ENCODE measurements at regions not wholly inside any gene's neighbourhood (a gene's known extent, or its start where the extent isn't known, plus 50 kb on each side); places are given as distances from the start of the nearest gene placed in this dataset.

- CTCF ChIA-PET: no interaction called here
- no peaks in the 10 kb centered on the region for H3K79me2 ChIP-seq (ENCODE audit: insufficient read depth)
- H3K4me3 ChIP-seq (ENCODE audit: low read depth in 2 of 2, low read length in 1 of 2): no peak overlapping the region
- H3K9ac ChIP-seq: no peak overlapping the region
- DNase-seq: no peak
- no peaks in the 10 kb centered on the region for H4K20me1 ChIP-seq (ENCODE audit: insufficient read depth)
- H3K9me2 ChIP-seq: no peaks in the 10 kb centered on the region
- H3K4me2 ChIP-seq: no peak overlapping the region
- no peaks in the 10 kb centered on the region for H3K4me1 ChIP-seq (ENCODE audit: control insufficient read depth in 1 of 2, insufficient read depth in 2 of 2, low read depth in 1 of 2, low read length in 1 of 2)
- no peak overlapping the region for H3K27ac ChIP-seq (ENCODE audit: low read depth in 2 of 2, low read length in 1 of 2)
- POLR2A ChIA-PET: no interaction called here
- TF ChIP-seq CTCF (IDR thresholded peaks at IDR 0.05) (no peak), JUND (IDR thresholded peaks at IDR 0.05) (no peak), PBX3 (IDR thresholded peaks at IDR 0.05) (no peak), GABPA (IDR thresholded peaks at IDR 0.05; ENCODE audit: low read depth) (no peak), FOXJ3 (CRISPR knock-in tag; IDR thresholded peaks at IDR 0.05) (no peak), FOXM1 (IDR thresholded peaks at IDR 0.05; ENCODE audit: low read depth) (no peak), USF2 (IDR thresholded peaks at IDR 0.05; ENCODE audit: borderline replicate concordance, low read depth, low read length) (no peak), RCOR1 (IDR thresholded peaks at IDR 0.05; ENCODE audit: low read length) (no peak), MEF2A (IDR thresholded peaks at IDR 0.05; ENCODE audit: borderline replicate concordance, low read depth) (no peak), TEAD4 (IDR thresholded peaks at IDR 0.05; ENCODE audit: borderline replicate concordance, insufficient read depth) (no peak), RXRA (IDR thresholded peaks at IDR 0.05; ENCODE audit: borderline replicate concordance, low read depth) (no peak), USF1 (IDR thresholded peaks at IDR 0.05; ENCODE audit: borderline replicate concordance, low read depth) (no peak), GATA2 (CRISPR knock-in tag; IDR thresholded peaks at IDR 0.05) (no peak), RAD21 (IDR thresholded peaks at IDR 0.05; ENCODE audit: low read length) (no peak), NFIC (IDR thresholded peaks at IDR 0.05; ENCODE audit: borderline replicate concordance) (no peak), MAX (IDR thresholded peaks at IDR 0.05; ENCODE audit: low read depth) (no peak), SMC3 (IDR thresholded peaks at IDR 0.05; ENCODE audit: low read depth, low read length) (no peak), TAF1 (IDR thresholded peaks at IDR 0.05; ENCODE audit: borderline replicate concordance, low read depth, low read length) (no peak), EZH2phosphoT487 (IDR thresholded peaks at IDR 0.05; ENCODE audit: borderline replicate concordance, low read depth) (no peak), YY1 (IDR thresholded peaks at IDR 0.05; ENCODE audit: low read depth) (no peak)
- H2AFZ ChIP-seq (ENCODE audit: low read depth): no peak overlapping the region
- no peaks in the 10 kb centered on the region for H3F3A ChIP-seq (replicated peaks; ENCODE audit: insufficient read depth)
- 13% methylated on average over 2 of the region's 2 CpGs for WGBS (ENCODE audit: low lambda C conversion rate)
- H3K36me3 ChIP-seq (replicated peaks in 1 of 2; ENCODE audit: control insufficient read depth in 1 of 2, insufficient read depth in 2 of 2, low read length in 1 of 2): no peaks in the 10 kb centered on the region
- H3K27me3 ChIP-seq (ENCODE audit: insufficient read depth): no peaks in the 10 kb centered on the region; the same call in 1 of the 2 replicates
- no peaks in the 10 kb centered on the region for H3K9me3 ChIP-seq
These were observed 235.8 kb downstream of the EN1 start for GRCh38 chr2:118611691-118612090.
